GM18861 (cell line): ENCODE measurements at regions not wholly inside any gene's neighbourhood (a gene's known extent, or its start where the extent isn't known, plus 50 kb on each side); places are given as distances from the start of the nearest gene placed in this dataset.
"Not testable (repeated sequence)": the region's sequence is repeated elsewhere in the genome, so short reads cannot be mapped to it uniquely, and the experiment has no call there.

Experiments
- ATAC-seq: cut with Tn5 transposase; IDR thresholded peaks from one replicate; pipeline ENCODE4 v1.9.1; 2021; ENCODE audit not compliant: unreplicated experiment

- ATAC-seq: no peak
Observed at GRCh38 chr20:56689318-56689717, 60.2 kb downstream of the TFAP2C start.

- no peak for ATAC-seq
Observed at GRCh38 chr20:56689852-56690485, 60.9 kb downstream of the TFAP2C start.

GRCh38 chr20:56690531-56691175 lies 61.5 kb downstream of the TFAP2C start:
- no peak for ATAC-seq

GRCh38 chr20:56691325-56691998 lies 62.4 kb downstream of the TFAP2C start:
- no peak for ATAC-seq

- ATAC-seq: no peak
Observed at GRCh38 chr20:56693217-56693616, 64.1 kb downstream of the TFAP2C start.

GRCh38 chr20:56697476-56697875 lies 68.4 kb downstream of the TFAP2C start:
- no peak for ATAC-seq

- ATAC-seq: no peak
Observed at GRCh38 chr20:56698297-56698696, 69.2 kb downstream of the TFAP2C start.

GRCh38 chr20:56698749-56699148 lies 69.6 kb downstream of the TFAP2C start:
- no peak for ATAC-seq

GRCh38 chr20:56702931-56703840 lies 74.1 kb downstream of the TFAP2C start:
- no peak for ATAC-seq

GRCh38 chr20:56706867-56707360 lies 77.8 kb downstream of the TFAP2C start:
- no peak for ATAC-seq

GRCh38 chr20:56708991-56709390 lies 79.9 kb downstream of the TFAP2C start:
- no peak for ATAC-seq

GRCh38 chr20:56710125-56710524 lies 81.0 kb downstream of the TFAP2C start:
- ATAC-seq: no peak

GRCh38 chr20:56710577-56710976 lies 81.5 kb downstream of the TFAP2C start:
- ATAC-seq: not testable (repeated sequence)

GRCh38 chr20:56711018-56711417 lies 81.9 kb downstream of the TFAP2C start:
- ATAC-seq: no peak

GRCh38 chr20:56715309-56715708 lies 86.2 kb downstream of the TFAP2C start:
- ATAC-seq: no peak

- no peak for ATAC-seq
Observed at GRCh38 chr20:56715902-56716519, 86.9 kb downstream of the TFAP2C start.

GRCh38 chr20:56716806-56717205 lies 87.7 kb downstream of the TFAP2C start:
- ATAC-seq: no peak

- no peak for ATAC-seq
Observed at GRCh38 chr20:56718816-56719215, 89.7 kb downstream of the TFAP2C start.

- ATAC-seq: no peak
Observed at GRCh38 chr20:56720620-56721213, 91.6 kb downstream of the TFAP2C start.

GRCh38 chr20:56722042-56722441 lies 92.9 kb downstream of the TFAP2C start:
- ATAC-seq: no peak
